ENCODE measurements at regions not wholly inside any gene's neighbourhood (a gene's known extent, or its start where the extent isn't known, plus 50 kb on each side); places are given as distances from the start of the nearest gene placed in this dataset.
"Not testable (repeated sequence)": the region's sequence is repeated elsewhere in the genome, so short reads cannot be mapped to it uniquely, and the experiment has no call there.

DNA sequence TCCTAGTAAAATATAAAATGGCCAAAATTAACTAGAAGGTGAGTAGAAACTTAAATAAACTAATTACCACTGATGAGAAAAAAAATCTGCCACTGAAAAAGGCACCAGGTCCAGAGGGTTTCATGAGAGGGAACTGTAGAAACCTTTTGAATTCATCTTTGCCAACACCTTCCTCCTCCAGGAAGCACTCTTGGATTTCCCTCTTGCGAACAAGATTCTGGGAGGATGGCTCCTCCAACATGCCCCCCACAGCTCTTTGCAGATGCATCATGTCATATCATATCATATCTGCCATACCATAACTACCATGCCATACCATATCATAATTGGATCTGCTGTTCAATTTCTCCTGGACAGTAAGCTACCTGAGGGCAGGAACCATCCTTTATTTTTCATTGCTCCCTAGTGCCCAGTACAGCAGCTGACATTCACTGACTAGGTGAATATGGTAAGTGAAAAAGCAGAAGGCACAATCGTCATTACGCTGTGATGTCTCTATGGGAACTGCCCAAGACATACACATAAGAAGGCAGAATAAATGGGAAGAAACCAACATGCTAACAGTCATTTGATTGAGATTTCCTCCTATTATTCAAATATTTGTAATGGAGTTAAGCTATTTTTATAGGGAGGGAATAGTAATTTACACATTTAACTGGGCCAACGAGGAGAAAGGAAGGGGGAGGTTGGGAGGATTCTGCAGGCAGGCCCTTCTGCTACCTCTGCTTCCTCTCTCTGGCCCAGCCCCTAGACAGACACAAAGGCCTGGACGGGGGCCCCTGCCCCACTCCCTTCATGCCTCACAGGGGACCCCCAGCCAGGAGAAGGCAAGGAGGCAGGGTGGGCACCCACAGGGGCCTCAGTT, 110.1 kb upstream of the SMURF2 start:
- no peak for DNase-seq

DNA sequence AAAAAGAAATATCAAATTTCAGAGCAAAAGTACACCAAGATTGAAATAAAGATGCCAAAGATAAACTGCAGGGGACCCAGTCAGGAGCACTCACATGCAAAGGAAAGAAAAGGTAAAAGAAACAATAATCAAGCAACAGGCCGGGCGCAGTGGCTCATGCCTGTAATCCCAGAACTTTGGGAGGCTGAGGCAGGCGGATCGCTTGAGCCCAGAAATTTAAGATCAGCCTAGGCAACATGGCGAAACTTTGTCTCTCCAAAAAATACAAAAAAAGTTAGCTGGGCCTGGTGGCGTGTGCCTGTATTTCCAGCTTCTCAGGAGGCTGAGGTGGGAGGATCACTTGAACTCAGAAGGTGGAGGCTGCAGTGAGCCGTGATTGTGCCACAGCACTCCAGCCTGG, 107.6 kb upstream of the SMURF2 start:
- DNase-seq: no peak

DNA sequence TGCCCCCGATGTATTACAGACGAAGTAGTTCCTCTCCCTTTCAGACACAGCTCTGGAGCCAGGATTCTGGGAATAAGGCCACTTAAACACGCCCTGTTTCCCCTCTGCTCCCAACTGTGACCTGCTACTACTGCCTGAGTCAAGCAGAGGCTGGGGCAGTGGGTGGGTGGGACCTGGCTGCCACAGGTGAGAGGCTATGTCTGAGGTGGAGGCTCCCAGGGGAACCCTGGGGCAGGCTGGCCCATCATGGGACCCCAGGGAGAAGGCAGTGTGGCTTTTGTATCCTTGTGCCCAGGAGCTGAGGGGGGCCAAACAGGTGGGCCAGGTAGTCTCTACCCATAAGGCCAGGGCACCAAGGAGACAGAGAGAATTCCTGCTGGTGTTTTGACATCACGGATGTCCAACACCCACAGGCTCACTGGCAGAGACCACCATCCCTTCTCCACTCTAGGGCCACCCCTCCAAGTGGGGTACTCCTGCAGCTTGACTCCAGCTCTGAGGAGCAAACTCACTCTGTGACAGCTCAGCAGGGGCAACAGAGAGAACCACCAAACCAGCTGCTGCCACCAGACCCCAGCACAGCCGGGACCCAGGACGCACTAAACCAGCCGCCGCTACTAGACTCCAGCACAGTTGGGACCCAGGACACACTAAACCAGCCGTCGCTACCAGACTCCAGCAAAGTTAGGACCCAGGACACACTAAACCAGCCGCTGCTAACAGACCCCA, 105.3 kb upstream of the SMURF2 start:
- DNase-seq: no peak

DNA sequence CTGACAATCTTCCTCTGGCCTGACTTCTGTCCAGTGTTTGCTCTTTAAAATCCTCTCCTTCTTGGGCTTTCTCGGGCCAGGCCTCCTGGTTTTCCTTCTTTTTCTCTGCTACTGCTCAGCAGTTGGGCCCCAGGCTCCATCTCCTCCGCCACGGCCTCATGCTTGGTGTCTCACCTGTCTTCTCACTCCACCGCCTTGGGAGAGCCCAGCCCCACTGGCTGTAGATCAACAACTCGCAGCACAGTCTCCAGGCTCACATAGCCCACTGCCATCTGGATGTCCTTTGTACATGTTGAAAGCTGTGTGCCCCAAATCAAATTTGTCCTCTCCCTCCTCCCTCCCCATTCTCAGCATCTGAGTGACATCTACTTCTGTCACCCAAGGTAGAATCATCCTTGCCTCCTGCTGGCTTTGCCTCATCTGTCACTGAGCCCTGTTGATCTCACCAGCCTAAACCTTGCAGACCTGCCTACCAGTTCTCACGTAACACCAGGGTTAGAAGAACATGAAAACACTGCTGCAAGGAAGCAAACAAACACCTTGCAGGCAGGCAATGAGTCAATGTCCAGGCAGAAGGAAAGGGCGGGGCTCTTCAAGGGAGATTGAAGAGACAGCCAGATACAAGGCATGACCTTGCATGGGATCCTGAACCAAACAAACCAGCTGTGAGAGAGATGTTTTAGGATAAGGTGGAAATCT, 103.2 kb upstream of the SMURF2 start:
- DNase-seq: no peak

DNA sequence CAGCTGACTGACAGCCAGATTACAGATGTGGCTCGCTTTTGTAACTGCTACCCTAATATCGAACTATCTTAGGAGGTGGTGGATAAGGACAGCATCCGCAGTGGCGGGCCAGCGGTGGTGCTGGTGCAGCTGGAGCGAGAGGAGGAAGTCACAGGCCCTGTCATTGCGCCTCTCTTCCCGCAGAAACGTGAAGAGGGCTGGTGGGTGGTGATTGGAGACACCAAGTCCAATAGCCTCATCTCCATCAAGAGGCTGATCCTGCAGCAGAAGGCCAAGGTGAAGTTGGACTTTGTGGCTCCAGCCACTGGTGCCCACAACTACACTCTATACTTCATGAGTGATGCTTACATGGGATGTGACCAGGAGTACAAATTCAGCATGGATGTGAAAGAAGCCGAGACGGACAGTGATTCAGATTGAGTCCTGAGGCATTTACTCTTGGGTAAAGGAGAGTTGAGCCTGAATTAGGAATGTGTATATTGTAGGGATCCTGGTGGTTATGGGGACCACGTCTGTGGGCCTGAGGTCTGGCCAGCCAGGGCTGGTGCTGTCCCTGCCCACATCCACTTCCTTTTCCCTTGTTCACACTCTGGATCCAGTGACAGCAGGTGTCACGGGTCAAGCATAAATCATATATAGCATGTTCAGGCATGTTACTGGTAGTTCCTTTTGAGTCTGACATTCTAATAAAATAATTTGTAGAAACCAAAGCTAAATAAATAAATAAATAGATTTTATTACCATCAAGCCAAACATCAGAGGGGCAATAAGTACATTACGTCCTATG, 89.0 kb upstream of the SMURF2 start:
- DNase-seq: no peak

DNA sequence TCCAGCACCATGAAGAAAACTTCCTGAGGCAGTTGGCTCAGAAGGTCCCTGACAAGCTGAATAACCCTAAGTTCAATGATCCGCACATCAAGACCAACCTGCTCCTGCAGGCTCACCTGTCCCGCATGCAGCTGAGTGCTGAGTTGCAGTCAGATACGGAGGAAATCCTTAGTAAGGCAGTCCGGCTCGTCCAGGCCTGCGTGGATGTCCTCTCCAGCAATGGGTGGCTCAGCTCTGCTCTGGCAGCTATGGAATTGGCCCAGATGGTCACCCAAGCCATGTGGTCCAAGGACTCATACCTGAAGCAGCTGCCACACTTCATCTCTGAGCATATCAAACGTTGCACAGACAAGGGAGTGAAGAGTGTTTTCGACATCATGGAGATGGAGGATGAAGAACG, 88.4 kb upstream of the SMURF2 start:
- no peak for DNase-seq

DNA sequence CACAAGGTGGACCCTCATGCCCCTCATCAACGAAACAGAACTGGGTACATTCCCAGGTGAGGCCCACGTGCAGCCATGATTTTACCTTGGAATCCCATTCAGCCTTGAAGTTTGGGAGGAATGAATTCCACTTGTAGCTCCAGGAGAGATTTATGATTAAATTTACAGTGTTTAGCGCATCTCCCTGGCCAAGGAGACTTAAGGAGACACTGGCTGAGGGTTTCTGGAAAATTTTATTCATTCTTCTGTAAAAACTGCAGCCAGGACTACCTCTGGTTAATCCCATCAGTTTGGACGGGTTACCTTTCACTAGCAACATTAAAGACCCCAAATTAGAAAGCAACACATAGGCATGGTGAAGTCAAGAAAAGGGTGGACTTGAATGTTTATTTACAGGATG, 87.2 kb upstream of the SMURF2 start:
- no peak for DNase-seq

DNA sequence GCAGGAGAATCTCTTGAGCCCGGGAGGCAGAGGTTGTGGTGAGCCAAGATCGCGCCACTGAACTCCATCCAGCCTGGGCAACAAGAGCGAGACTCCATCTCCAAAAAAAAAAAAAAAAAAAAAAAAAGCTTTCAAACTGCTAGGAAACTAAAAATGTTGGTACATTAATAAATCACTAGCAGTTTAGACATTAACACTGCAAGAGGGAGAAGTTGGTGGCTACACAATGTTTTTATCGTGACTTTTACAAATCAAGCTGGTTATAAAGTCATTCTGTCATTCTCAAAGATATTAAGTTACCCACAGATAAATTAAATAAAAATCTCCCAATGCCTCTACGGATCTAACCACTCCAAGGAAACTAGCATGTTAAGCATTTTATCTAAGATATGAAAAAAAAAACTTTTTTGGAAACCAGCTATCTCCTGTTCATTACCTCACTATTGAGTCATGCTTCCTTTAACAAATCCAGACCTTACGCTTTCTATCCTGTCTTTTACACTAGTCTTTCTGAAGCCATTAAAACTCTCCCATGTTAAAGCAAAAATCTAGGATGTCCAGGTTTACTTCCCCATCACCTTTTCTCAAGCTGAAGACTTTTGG, 85.9 kb upstream of the SMURF2 start:
- DNase-seq: no peak

DNA sequence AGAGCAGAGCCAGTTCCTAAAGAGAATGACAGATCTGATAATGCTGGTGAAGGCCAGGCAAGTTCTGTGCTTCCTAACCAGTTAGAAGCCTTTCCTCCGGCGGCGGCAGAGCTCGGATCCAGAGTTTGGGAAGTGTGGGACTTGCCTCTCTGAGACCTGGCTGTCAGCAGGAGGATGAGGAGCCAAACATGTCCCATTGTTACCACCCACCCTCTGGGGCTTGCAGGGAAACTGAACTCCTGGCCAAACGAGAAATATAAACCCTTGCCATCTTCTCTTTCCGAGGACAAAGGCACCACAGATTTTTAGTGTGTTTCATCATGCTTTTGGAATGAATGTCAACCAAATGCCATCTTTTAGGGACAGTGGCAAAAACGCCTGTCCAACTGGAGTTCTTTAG, 80.2 kb upstream of the SMURF2 start:
- no peak for DNase-seq

DNA sequence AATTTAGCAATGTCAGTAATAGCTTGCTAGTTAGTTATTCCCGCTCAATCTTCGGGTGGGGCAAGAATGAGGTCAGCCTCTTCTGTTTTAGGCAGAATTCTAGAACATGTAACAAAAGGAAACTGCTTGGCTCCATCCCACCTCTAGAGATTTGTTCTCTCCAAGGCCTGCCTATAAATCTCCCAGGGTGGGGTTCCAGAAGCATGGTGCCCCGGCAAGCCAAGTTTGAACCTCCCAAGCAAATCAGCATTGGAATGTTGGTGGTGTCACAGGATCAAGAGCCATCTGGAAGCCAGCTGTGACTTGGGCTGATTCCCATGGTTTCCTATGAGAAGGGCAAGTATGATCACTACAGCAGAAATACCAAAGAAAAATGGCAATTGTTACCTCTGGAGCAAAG, 79.8 kb upstream of the SMURF2 start:
- not testable (repeated sequence) for DNase-seq

DNA sequence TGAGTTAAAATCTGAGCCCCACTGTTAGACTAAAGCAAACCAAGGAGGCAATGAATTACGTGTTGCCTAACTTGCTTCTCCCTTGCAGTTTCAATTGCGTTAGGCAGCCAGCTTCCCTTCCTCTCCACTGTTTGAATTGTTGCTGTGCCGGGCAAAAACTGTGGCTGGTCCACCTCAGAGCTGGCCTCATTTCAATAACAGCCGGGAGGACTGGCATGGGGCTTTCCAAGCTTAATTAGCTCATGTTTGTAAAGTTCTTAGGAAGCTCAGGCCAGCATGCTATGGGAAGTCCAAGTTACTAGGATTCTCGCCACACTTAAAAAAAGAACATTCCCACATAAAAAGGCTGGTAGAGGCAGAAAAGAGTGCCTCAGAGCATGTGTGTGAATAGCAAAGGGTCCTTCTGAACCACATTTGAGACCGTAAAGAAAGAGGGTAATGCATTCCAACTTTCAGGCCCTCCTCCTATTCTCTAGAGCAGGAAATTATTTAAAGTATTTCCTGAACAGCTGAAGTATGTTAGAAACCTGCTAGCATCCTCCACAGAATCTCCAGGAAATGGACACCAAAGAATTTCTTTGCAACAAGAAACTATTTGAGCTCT, 79.0 kb upstream of the SMURF2 start:
- DNase-seq: no peak

DNA sequence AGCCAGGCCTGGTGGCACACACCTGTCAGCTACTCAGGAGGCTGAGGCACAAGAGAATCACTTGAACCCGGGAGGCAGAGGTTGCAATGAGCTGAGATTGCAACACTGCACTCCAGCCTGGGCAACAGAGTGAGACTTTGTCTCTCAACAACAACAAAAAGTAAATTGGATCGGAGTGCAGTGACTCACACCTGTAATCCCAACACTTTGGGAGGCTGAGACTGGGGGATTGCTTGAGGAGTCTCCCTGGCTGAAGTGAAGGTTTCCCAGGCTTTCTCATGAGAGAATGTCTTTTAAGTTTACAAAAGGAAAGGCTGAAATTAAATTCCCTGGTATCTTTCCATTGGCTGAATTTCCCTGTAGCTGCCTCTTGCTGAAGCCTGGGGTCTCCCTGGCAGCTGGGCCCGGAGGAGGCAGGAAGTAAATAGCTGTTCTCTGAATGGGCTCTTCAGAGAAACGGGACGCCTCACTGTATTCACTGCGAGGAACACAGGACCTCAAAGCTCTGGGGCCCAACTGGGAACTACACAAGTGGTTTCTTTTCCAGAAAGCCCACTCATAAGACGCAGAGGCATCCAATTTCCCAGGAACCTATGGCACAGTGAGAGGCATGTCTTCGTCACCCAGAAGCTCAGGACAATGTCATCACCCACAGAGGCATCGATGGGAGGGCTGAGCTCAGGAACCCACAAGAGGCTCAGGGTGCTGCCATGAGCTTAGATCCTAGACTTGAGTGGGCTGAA, 77.4 kb upstream of the SMURF2 start:
- no peak for DNase-seq

DNA sequence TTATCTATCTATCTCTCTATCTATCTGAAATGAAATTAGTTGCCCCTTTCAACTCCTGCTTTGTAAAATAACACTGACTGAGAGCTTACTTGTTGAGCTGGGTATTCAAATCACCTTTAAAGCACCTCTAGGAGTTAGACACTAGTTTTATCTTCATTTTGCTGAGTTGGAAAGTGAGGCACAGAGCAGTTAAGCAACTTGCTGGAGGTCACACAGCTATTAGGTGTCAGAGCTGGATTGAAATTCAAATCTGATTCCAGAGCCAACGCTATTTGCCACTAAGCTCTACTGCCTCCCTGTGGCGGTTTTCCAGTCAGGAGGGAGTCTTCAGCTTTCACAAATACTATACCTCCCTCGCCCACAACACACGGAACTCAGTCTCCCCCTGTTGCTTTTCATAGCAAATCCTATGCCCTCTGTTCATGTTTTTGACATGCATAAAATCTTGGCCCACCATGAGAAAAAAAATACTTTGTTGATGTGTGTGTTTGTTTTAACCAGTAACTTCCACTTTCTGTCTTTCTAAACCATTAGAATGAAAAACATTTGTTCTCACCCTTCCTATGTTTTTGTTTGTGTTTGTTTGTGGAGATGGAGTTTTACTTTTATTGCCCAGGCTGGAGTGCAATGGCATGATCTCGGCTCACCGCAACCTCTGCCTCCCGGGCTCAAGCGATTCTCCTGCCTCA, 74.8 kb upstream of the SMURF2 start:
- DNase-seq: peak in 3 of 5 experiments; percentile 14 to 74 (median 23)

DNA sequence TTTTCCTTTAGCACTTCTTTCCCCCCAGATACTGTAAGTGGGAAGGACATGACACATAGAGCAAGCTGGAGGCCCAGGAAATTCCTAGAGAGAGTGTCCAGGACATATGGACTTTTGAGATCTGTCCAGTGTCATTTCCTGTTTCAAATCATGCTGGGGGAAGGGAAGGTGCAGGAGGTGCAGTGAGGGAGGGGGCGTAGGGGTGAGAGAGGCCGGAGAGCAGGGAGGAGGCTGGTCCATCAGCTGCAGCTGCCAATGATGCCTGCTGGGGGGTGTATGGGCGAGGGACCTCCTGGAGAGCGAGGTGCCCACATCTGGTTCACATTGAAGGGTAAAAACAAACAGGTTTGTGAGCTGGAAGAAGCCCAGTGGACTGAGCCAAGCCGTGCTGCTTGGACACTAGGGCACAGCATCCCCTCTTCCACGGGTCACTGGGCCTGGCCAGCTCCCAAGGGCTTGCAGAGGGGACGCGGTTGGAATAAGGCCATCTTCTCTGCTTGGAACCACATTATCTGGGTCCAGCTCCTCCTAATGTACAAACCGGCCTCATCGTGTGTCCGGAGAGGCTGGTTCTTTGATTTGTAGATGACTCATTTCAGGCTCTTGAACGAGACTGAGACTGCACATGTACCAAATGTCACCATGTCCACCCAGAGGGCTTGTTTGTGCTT, 70.4 kb upstream of the SMURF2 start:
- no peak for DNase-seq

DNA sequence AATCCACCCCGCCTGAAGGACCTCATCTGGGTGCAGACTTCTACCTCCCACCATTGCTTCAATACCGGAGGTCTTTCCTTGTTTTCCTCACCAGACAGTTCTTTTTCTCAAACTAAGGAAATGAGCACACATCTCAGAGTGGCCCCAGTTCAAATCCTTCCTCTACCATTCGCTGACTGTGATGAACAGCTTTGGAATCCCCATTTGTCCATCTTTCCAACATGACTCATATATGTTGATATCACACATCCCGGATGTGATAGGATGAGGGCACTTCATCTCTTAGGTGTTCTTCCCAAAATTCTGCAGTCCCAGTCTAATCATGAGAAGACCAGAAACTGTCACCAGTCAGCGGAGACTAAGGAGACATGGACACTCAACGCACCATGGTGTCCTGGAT, 67.9 kb upstream of the SMURF2 start:
- DNase-seq: not testable (repeated sequence)

DNA sequence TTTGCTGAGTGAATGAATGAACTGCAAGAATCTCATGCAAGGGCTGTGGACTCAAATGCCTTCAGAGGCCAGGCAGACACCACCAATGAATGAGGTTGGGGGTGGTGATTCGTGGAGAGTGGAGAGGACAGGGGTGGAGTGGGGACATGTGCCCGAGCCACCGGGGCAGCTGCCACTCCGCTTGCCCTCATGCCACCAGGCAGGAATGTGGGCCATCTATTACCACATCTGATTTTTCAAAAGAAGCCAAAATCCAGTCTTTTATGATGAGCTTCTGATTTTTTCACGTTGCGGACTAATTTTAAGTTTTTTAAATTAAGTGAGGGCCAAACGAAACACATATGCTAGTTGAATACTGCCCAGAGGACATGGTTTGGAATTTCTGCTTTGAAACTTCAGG, 67.1 kb upstream of the SMURF2 start:
- no peak for DNase-seq

DNA sequence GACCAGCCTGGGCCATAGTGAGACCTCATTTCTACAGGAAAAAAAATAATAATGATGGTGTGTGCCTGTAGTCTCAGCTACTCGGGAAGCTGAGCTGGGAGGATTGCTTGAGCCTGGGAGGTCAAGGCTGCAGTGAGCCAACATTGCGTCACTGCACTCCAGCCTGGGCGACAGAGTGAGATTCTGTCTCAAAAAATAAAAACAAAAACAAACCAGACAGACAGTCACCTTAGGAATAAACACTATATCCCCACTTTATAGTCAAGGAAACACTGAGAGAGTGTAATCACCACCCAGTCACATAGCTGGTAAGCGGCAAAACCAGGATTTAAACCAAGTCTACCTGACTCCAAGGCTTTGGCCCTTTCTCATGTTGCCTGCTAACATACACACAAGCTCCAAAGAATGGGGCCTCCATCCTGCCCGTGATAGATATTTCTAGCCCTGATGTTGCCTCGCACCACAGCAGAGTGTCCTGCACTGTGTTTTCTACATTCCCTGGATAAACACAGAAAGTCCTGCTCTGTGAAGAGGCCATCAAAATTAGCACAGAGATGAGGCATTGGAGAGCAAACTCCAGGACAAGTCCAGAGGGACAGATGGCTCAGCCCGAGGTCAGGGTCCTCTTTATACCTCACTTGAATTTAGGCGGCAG, 66.1 kb upstream of the SMURF2 start:
- DNase-seq: no peak

DNA sequence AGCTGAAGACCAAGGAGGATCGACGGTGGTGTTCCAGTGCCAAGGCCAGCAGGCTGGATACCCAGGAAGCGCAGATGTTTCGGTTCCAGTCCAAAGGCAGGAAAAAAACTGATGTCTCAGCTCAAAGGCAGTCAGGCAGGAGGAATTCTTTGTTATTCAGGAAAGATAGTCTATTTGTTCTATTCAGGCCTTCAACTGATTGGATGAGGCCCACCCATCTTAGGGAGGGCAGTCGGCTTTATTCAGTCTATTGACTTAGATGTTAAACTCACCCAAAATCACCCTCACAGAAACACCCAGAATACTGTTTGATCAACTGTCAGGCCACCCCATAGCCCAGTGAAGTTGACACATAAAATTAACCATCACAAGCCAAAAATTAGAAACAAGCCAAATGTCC, 63.9 kb upstream of the SMURF2 start:
- not testable (repeated sequence) for DNase-seq

DNA sequence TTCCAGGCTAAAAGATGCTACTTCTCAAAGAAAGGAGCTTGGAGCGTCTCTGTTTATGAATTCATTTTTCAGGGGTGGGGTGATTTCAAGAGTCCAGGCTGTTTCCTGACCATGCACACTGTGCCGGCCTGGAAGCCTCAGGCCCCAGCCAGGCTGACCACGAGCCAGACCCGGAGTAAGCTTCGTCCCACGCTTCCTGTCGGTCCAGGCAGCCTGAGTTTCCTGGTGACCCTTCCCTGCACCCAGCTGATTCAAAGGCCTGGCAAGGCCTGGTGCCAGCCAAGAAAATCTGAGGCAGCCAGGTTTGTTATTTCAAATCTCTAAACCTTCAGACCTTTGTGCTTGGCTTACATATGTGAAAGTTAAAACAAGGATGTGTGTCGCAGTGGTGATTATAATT, 62.1 kb upstream of the SMURF2 start:
- not testable (repeated sequence) for DNase-seq
